NCI-H1092 treated with DMSO at 0.1 percent for 48 hours (cell line): ENCODE measurements at regions not wholly inside any gene's neighbourhood (a gene's known extent, or its start where the extent isn't known, plus 50 kb on each side); places are given as distances from the start of the nearest gene placed in this dataset.

Experiments used
- DNase-seq: peaks from one replicate; lab custom pipeline; 2025; lab: John Stamatoyannopoulos, UW

- DNase-seq = no peak
Measured at GRCh38 chr2:223701761-223702160, 99.6 kb upstream of the SCG2 start.

GRCh38 chr2:223700221-223700620 lies 98.1 kb upstream of the SCG2 start:
- no peak for DNase-seq

GRCh38 chr2:223697892-223698645 lies 95.9 kb upstream of the SCG2 start:
- no peak for DNase-seq

- DNase-seq = no peak
Measured at GRCh38 chr2:223697316-223697891, 95.2 kb upstream of the SCG2 start.

GRCh38 chr2:223696719-223697118 lies 94.6 kb upstream of the SCG2 start:
- DNase-seq = peak; percentile 41

GRCh38 chr2:223692191-223692947 lies 90.2 kb upstream of the SCG2 start:
- DNase-seq = peak; percentile 28

- DNase-seq = peak; percentile 55
Measured at GRCh38 chr2:223688094-223688835, 86.1 kb upstream of the SCG2 start.

- no peak for DNase-seq
Measured at GRCh38 chr2:223681125-223681524, 79.0 kb upstream of the SCG2 start.

GRCh38 chr2:223674998-223675609 lies 72.9 kb upstream of the SCG2 start:
- no peak for DNase-seq

GRCh38 chr2:223669453-223670225 lies 67.5 kb upstream of the SCG2 start:
- DNase-seq = no peak

GRCh38 chr2:223668302-223668998 lies 66.3 kb upstream of the SCG2 start:
- no peak for DNase-seq

- DNase-seq = no peak
Measured at GRCh38 chr2:223654384-223654915, 52.3 kb upstream of the SCG2 start.

- DNase-seq = no peak
Measured at GRCh38 chr2:223652902-223653301, 50.7 kb upstream of the SCG2 start.

- no peak for DNase-seq
Measured at GRCh38 chr2:223652122-223652521, 50.0 kb upstream of the SCG2 start.
